ENCODE measurements at regions not wholly inside any gene's neighbourhood (a gene's known extent, or its start where the extent isn't known, plus 50 kb on each side); places are given as distances from the start of the nearest gene placed in this dataset.

DNA sequence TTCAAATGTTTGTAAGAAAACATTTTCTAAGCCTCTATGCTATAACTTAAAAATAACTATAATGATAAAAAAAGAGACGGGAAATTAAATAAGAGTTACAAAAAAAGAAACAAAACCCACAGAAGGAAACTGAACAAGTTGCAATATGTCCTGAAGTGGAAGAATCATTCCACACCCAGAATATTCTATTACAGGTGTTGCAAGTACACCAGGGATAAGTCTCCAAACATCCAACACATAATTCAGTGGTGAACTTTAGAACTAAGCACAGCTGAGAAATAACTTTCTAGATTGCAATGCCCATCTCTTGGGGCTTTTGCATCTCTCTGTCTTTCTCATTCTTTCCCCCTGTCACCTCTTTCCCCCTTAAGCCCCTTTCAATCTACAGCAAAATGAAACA lies 325.2 kb downstream of the BRINP1 start:
- TF ChIP-seq, protein P1, sequence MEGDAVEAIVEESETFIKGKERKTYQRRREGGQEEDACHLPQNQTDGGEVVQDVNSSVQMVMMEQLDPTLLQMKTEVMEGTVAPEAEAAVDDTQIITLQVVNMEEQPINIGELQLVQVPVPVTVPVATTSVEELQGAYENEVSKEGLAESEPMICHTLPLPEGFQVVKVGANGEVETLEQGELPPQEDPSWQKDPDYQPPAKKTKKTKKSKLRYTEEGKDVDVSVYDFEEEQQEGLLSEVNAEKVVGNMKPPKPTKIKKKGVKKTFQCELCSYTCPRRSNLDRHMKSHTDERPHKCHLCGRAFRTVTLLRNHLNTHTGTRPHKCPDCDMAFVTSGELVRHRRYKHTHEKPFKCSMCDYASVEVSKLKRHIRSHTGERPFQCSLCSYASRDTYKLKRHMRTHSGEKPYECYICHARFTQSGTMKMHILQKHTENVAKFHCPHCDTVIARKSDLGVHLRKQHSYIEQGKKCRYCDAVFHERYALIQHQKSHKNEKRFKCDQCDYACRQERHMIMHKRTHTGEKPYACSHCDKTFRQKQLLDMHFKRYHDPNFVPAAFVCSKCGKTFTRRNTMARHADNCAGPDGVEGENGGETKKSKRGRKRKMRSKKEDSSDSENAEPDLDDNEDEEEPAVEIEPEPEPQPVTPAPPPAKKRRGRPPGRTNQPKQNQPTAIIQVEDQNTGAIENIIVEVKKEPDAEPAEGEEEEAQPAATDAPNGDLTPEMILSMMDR (conservative IDR thresholded peaks at IDR 0.05 in 1 of 2, IDR thresholded peaks at IDR 0.05 in 1 of 2; ENCODE audit: extremely low read depth in 1 of 2, insufficient read depth in 1 of 2, low read depth in 1 of 2, low read length in 2 of 2), result no peak
- TF ChIP-seq EZH2 (IDR thresholded peaks at IDR 0.05; ENCODE audit: borderline replicate concordance, low read length), result no peak
